NOMO-1 (cell line): ENCODE measurements at regions not wholly inside any gene's neighbourhood (a gene's known extent, or its start where the extent isn't known, plus 50 kb on each side); places are given as distances from the start of the nearest gene placed in this dataset.

ENCODE experiments used
- DNase-seq, 2 experiments: peaks; one replicate each; lab custom pipeline; 2025; ENCODE audit not compliant: unreplicated experiment in 2 of 2; lab: John Stamatoyannopoulos, UW

DNA sequence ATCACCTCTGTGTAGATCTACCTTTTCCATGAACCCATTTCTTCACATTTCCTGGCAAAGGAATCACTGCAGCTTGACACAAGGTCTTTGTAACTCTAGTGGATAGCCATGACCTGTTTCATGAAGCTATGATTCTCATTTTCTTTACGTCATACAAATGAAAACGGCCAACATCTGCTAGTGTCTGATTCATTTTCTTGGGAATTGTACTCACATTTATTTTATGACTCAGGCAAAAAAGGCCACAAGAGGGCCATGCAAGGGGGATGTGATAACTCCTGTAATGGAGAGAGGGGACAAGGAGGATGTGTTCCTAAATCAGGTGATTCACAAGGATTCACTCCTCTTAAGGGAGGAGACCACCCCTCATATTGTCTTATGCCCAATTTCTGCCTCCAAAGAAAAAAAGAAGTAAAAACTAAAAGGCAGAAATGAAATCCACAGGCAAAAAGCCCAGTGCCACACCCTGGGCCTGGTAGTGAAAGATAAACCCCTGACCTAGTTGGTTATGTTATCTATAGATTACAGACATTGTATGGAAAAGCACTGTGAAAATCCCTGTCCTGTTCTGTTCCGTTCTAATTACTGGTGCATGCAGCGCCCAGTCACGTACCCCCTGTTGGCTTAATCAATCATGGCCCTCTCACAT, 249.9 kb downstream of the IPMK start:
- no peak for DNase-seq

DNA sequence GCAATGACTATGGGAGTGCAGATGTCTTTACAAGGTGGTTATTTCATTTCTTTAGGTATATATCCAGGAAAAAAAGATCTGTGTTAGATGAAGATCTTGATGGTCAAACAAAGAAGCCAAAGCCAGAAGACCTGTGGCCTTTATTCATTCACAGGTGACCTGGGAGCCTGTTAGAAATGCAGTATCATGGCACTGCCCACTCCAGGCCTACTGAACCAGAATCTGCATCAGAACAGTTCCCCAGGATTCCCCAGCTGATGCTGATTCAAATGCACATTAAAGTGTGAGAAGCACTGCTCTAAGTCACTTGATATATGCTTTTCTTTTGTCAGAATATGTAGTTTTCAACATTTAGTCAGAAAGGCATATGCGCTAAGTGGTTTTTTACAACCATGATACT, 251.1 kb downstream of the IPMK start:
- DNase-seq: no peak

DNA sequence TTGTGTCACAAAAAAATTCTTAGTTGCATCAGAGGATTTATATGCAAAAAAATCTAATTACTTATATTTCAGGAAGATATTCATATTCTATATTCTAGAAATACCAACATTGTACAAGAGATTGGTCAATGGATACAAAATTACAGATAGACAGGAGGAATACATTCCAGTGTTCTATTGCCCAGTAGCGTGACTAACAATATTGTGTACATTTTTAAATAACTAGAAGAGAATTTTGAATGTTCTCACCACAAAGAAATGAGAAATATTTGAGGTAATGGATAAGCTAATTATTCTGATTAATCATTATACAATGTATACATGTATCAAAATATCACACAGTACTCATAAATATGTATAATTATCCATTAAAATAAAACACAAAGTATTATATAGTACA, 253.3 kb downstream of the IPMK start:
- DNase-seq: no peak

- no peak for DNase-seq
Measured at GRCh38 chr10:58013406-58013805, 254.3 kb downstream of the IPMK start.

- no peak for DNase-seq
Measured at GRCh38 chr10:58010073-58010702, 257.5 kb downstream of the IPMK start.

GRCh38 chr10:58003945-58004344, 263.7 kb downstream of the IPMK start:
- no peak for DNase-seq

GRCh38 chr10:58001159-58001558, 266.5 kb downstream of the IPMK start:
- DNase-seq: no peak

DNA sequence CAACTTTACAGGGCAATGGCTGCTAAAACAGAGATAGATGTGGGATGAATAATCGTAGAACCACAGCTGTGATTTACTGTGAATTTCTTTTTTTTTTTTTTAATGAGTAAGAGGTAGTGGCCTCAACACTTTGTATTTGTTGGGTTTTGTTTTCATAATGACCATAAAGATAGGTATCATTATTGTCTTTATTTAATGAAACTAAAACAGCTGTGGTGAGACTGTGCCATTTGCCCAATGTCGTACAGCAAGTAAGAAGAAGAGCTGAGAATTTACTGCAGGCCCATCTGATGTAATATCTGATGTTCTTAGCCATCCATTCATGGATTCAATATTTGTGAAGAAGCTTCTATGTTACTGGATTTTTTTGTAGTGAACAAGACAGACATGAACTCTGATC, 271.2 kb downstream of the IPMK start:
- DNase-seq: no peak

- no peak for DNase-seq
Measured at GRCh38 chr10:57993302-57993701, 274.4 kb downstream of the IPMK start.

DNA sequence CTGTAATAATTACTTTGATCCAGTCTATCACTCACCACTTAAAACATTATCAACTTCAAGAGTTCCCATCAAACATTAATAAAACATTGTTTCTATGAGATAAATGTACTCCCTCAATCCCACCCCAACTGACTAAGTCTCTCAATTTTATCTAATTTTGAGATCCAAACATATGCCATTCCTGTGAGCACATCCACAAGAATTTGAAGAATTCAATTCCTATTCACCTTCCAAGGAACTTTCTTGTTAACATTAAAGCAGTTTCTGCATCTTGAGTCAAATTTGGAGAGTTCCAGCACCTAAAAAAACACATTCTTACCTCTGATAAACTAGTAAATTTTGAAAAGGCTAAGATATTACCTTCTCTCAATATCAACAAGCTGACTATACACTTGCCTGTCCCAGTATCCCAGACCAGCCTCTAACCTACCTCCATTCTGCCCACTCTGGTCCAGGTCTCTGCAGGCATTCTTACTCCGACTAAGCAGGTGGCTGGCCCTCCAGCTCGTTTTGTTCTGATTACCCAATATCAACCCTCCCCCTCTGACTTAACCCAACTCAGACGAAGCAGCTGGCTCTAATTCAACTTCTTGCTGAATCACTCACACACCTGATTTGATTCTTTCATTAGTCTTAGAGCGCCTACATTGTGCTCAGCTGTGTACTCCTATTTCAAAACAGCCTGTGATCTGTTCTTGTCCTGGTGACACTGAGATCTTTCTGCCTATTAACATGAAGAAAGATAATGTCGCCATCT, 275.2 kb downstream of the IPMK start:
- DNase-seq: no peak

- no peak for DNase-seq
Measured at GRCh38 chr10:57988964-57989363, 278.7 kb downstream of the IPMK start.

- DNase-seq: no peak
Measured at GRCh38 chr10:57987055-57987721, 280.5 kb downstream of the IPMK start.

- no peak for DNase-seq
Measured at GRCh38 chr10:57986422-57986821, 281.3 kb downstream of the IPMK start.

- no peak for DNase-seq
Measured at GRCh38 chr10:57983281-57983791, 284.4 kb downstream of the IPMK start.

DNA sequence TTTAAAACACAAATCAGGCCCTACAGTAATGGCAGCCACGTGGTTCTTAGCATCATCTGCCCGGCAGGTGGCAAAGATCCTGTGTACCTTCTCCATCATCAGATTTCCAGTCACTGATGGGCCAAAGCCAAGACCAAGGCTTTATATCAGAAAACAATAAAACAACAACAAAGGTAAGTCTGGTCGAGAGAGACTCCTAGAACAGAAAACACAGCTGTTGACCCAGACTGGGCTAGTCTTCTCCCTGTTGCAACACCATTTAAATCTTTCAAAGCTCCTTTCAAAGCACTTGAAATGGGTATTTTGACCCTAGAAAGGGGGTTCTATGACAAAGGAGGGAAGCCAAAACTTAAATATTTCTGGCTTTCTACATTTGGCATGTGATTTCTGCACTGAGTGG, 285.6 kb downstream of the IPMK start:
- DNase-seq: no peak

- no peak for DNase-seq
Measured at GRCh38 chr10:57979956-57980355, 287.7 kb downstream of the IPMK start.

DNA sequence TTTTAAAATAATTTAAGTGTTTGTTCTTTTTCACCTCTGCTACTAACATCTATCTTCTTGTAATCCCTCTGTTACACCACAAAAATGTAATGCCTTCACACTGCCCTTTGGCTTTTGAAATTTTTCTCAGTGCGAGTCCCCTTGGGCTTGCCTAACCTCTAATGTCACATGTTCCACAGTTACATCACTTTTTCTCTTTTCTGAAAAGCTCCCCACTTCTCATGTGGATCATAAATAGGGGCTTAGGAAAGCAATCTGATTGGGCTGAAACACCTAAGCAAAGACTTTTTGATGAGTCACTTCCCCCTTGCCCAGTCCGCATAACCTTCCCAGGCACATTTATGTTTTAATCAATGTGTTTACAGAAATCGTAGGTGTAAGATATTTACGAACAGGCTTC, 288.2 kb downstream of the IPMK start:
- peak in 1 of 2 experiments; percentile 10 for DNase-seq

GRCh38 chr10:57977262-57977661, 290.4 kb downstream of the IPMK start:
- no peak for DNase-seq

DNA sequence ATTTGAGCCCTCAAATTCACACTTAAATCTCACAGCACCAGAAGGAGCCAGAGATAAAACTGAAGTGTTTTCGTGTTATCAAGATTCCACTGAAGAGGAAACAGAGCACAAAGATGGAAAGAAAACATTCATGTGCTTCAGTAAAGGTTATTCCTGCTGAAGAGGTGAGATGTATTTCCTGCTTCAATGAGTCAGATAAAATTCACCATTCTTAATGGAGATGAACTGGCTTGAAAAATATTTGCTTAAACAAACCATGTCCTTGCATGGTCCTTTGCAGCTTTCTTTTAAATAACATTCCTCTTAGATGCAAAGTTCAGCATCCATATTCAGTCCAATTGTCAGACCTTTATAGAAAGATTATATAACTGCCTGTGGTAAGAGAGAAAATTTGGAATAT, 294.2 kb downstream of the IPMK start:
- DNase-seq: no peak

DNA sequence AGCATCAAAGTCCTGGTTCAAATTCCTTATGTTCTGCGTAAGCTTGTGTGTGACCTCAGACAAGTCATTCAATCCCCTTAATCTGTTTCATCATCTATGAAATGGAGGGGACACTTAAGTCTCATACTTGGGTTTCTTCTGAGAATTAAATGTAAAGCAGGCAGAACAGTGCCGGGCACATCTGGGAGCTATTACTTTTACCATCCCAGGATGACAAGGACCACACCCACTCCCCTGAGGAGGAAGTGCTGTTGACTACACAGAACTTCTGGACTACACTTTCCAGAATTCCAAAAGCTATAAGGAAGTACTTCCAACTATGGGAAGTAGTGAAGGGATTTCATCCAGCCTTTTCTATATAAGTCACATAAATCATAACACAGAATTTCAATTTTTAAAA, 294.9 kb downstream of the IPMK start:
- DNase-seq: no peak

DNA sequence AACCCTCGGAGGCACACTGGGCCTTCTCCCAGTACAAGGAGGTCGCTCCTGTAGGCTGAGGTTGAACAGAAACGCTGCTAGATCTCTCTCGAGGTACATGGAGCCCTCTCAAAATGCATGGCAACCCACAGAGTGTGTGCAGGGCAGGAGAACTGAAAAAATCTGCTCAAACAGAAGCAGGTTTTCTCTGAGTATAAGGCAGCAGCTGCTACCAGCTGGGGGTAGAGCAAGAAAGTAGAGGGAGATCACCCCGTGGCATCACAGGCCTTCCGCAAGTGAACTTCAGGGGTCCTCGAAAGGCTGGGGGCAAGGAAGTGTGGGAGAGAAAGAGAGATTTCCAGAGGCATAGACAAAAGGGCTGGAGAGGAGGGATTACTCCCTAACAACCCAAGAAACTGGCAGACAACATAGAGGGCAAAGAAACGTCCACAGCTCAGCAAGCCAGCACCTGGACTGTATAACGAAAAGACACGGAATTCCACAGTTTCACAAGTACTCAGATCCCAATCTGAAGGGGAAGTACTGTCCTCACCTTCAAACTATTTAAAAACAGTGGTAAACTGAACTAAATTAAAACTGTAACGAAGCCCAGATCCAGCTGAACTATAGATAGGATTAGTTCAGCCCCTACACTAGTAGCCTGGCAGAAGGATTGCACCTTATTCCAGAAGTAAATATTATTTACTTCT, 299.2 kb downstream of the IPMK start:
- no peak for DNase-seq
